CD14-positive monocyte (primary cell): ENCODE measurements at regions not wholly inside any gene's neighbourhood (a gene's known extent, or its start where the extent isn't known, plus 50 kb on each side); places are given as distances from the start of the nearest gene placed in this dataset.

ENCODE experiments used
- DNase-seq, 3 donors: peaks; one replicate each; pipeline ENCODE4 v3.0.0-alpha.2; 2011 to 2022
- H2AFZ ChIP-seq: 2 replicates; pipeline ENCODE4 v1.6.0; 2012; ENCODE audit warnings: mild to moderate bottlenecking, low read depth, low read length, inconsistent platforms; ENCODE audit not compliant: insufficient read depth, poor library complexity, severe bottlenecking
- H3K27ac ChIP-seq, 2 donors: 1 replicate in 1 of 2; 2 replicates in 1 of 2; pipeline ENCODE4 v1.5.1; 2012 to 2013; ENCODE audit warnings: low read length in 2 of 2, control low read depth in 1 of 2, inconsistent platforms in 1 of 2, low read depth in 1 of 2, mild to moderate bottlenecking in 1 of 2
- H3K27me3 ChIP-seq, 2 donors: one replicate each; pipeline versions ENCODE4 v1.6.0 to v1.6.1; 2011 to 2013; ENCODE audit warnings: low read length in 2 of 2; ENCODE audit not compliant: control insufficient read depth in 2 of 2, insufficient read depth in 2 of 2
- H3K36me3 ChIP-seq, 2 donors: replicated peaks in 1 of 2; 1 replicate in 1 of 2; 2 replicates in 1 of 2; pipeline versions ENCODE4 v1.5.1 to v1.6.1; 2012 to 2013; ENCODE audit warnings: low read length in 2 of 2, control low read depth in 1 of 2, inconsistent platforms in 1 of 2, mild to moderate bottlenecking in 1 of 2; ENCODE audit not compliant: insufficient read depth in 2 of 2, control insufficient read depth in 1 of 2
- H3K4me1 ChIP-seq, 2 donors: 1 replicate in 1 of 2; 2 replicates in 1 of 2; pipeline versions ENCODE4 v1.5.1 to v1.6.1; 2012 to 2013; ENCODE audit warnings: low read length in 2 of 2, control low read depth in 1 of 2, inconsistent platforms in 1 of 2, mild to moderate bottlenecking in 1 of 2, moderate library complexity in 1 of 2; ENCODE audit not compliant: insufficient read depth in 2 of 2, control insufficient read depth in 1 of 2
- H3K4me2 ChIP-seq: replicated peaks from 2 replicates; pipeline ENCODE3; 2012; ENCODE audit warnings: low read length, moderate library complexity, mild to moderate bottlenecking; ENCODE audit not compliant: poor library complexity, severe bottlenecking; ENCODE audit errors: extremely low read depth
- H3K4me3 ChIP-seq, 3 experiments: fragments of 200-600 bp in 1 of 3; sonication (generic) in 1 of 3; replicated peaks in 1 of 3; 1 replicate in 2 of 3; 2 replicates in 1 of 3; pipeline ENCODE4 v1.5.1; 2011 to 2013; ENCODE audit warnings: low read length in 3 of 3, mild to moderate bottlenecking in 3 of 3, control low read depth in 2 of 3, low read depth in 2 of 3, inconsistent platforms in 1 of 3, moderate library complexity in 1 of 3
- H3K79me2 ChIP-seq: 2 replicates; pipeline ENCODE4 v1.6.0; 2012; ENCODE audit warnings: mild to moderate bottlenecking, control low read depth, inconsistent platforms, low read length, moderate library complexity; ENCODE audit not compliant: insufficient read depth
- H3K9ac ChIP-seq: 2 replicates; pipeline ENCODE4 v1.6.0; 2017; ENCODE audit warnings: low read length, mild to moderate bottlenecking; ENCODE audit not compliant: insufficient read depth, poor library complexity, severe bottlenecking
- H3K9me3 ChIP-seq, 2 donors: replicated peaks in 1 of 2; 1 replicate in 1 of 2; 2 replicates in 1 of 2; pipeline versions ENCODE4 v1.5.1 to v1.6.1; 2012 to 2013; ENCODE audit warnings: low read length in 2 of 2, control low read depth in 1 of 2; ENCODE audit not compliant: control insufficient read depth in 1 of 2, insufficient read depth in 1 of 2
- H4K20me1 ChIP-seq: 2 replicates; pipeline ENCODE4 v1.6.0; 2012; ENCODE audit warnings: mild to moderate bottlenecking, low read length, control low read depth, moderate library complexity; ENCODE audit not compliant: insufficient read depth
- H3K27ac Mint-ChIP-seq, 7 donors: one replicate each; pipeline ENCODE4 v1.8.0; 2020; ENCODE audit warnings: mild to moderate bottlenecking in 7 of 7, mixed read lengths in 7 of 7, moderate library complexity in 6 of 7, inconsistent platforms in 2 of 7
- H3K27me3 Mint-ChIP-seq, 3 donors: one replicate each; pipeline ENCODE4 v1.8.0; 2021 to 2022; ENCODE audit warnings: low read depth in 3 of 3, mild to moderate bottlenecking in 3 of 3, mixed read lengths in 3 of 3, moderate library complexity in 3 of 3, inconsistent platforms in 1 of 3
- H3K36me3 Mint-ChIP-seq, 2 donors: one replicate each; pipeline ENCODE4 v1.8.0; 2020; ENCODE audit warnings: mixed read lengths in 2 of 2, inconsistent platforms in 1 of 2, mild to moderate bottlenecking in 1 of 2
- H3K4me1 Mint-ChIP-seq: one replicate; pipeline ENCODE4 v1.8.0; 2020; ENCODE audit warnings: mild to moderate bottlenecking, mixed read lengths
- H3K4me3 Mint-ChIP-seq, 2 donors: one replicate each; pipeline ENCODE4 v1.8.0; 2020; ENCODE audit warnings: mild to moderate bottlenecking in 2 of 2, mixed read lengths in 2 of 2, moderate library complexity in 1 of 2
- H3K9me3 Mint-ChIP-seq, 7 donors: one replicate each; pipeline ENCODE4 v1.8.0; 2020 to 2022; ENCODE audit warnings: mixed read lengths in 7 of 7, mild to moderate bottlenecking in 6 of 7, moderate library complexity in 6 of 7, inconsistent platforms in 2 of 7
- WGBS: methylation state at CpG from one replicate; pipeline ENCODE4 v1.1.5; 2013; ENCODE audit warnings: missing lambda C conversion rate; ENCODE audit not compliant: insufficient coverage; 5-methylcytosine and 5-hydroxymethylcytosine counted together
- intact Hi-C, 2 donors: fragments of 100-400 bp; cut with micrococcal nuclease; formaldehyde crosslinking; loops; one replicate each; pipeline versions ENCODE4 v1.15.0 to v1.15.1; 2023
- TF ChIP-seq, protein P1 (sequence below): fragments of 200-600 bp; IDR thresholded peaks from one replicate; pipeline ENCODE4 v1.8.0; 2022; ENCODE audit warnings: antibody characterized with exemption, mild to moderate bottlenecking

DNA sequence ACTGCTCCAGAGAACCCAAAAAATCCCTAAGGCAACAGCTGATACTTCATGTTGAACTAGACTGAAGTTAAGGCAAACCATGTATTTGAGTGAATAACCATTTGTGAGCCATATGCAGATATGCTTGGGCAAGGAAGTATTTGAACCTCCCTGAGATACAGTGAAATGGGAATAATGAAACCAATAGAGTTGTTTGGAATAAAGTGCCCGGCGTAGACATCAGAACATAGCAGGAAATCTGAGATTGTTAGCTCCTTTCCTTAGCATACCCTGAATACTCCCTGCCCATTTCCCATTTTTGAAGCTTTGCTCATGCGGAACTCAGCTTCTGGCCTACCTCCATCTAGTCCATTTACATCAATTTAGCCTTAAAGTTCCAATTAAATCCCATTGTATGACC is 611.9 kb downstream of the EFNA5 start:
- Mint-ChIP-seq H3K27me3 (peaks cover 0 to 2% (median 0%) of the 10 kb centered on the region in 3 donors), H3K27ac (no peak overlapping the region), H3K9me3 (peaks cover 0 to 3% (median 2%) of the 10 kb centered on the region in 7 donors), H3K36me3 (no peaks in the 10 kb centered on the region), H3K4me1 (no peaks in the 10 kb centered on the region), H3K4me3 (no peak overlapping the region)
- Histone ChIP-seq H3K36me3 (no peaks in the 10 kb centered on the region), H3K27ac (no peak overlapping the region), H3K4me2 (no peak overlapping the region), H2AFZ (no peak overlapping the region), H3K9ac (no peak overlapping the region), H4K20me1 (no peaks in the 10 kb centered on the region), H3K4me1 (no peaks in the 10 kb centered on the region), H3K27me3 (no peaks in the 10 kb centered on the region), H3K79me2 (no peaks in the 10 kb centered on the region), H3K9me3 (no peaks in the 10 kb centered on the region), H3K4me3 (no peak overlapping the region)
- intact Hi-C loops: no loop called here
- TF ChIP-seq, protein P1, sequence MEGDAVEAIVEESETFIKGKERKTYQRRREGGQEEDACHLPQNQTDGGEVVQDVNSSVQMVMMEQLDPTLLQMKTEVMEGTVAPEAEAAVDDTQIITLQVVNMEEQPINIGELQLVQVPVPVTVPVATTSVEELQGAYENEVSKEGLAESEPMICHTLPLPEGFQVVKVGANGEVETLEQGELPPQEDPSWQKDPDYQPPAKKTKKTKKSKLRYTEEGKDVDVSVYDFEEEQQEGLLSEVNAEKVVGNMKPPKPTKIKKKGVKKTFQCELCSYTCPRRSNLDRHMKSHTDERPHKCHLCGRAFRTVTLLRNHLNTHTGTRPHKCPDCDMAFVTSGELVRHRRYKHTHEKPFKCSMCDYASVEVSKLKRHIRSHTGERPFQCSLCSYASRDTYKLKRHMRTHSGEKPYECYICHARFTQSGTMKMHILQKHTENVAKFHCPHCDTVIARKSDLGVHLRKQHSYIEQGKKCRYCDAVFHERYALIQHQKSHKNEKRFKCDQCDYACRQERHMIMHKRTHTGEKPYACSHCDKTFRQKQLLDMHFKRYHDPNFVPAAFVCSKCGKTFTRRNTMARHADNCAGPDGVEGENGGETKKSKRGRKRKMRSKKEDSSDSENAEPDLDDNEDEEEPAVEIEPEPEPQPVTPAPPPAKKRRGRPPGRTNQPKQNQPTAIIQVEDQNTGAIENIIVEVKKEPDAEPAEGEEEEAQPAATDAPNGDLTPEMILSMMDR: no peak
- DNase-seq: no peak
- 75% methylated on average over 1 of the region's 3 CpGs for WGBS

DNA sequence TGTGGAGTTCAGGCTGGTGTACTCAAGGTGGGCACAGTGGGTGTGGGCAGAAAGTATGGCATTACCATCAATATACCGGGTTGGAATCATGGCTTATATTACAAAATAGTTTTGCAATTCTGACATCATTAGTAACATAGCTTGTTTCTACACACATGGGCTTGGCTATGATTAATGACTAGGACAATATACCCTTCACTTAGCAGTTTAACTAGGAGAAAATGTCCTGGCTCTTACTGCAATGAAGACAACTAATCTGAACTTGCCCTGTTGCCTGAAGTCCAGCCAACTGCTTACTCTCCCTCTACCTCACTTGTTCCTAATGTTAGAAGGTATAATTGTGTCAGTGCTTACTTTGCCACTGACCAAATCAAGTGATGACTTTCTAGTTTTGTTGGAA is 612.5 kb downstream of the EFNA5 start:
- Histone ChIP-seq H3K4me1 (no peaks in the 10 kb centered on the region), H3K4me3 (no peak overlapping the region), H4K20me1 (no peaks in the 10 kb centered on the region), H3K27ac (no peak overlapping the region), H2AFZ (no peak overlapping the region), H3K36me3 (no peaks in the 10 kb centered on the region), H3K4me2 (no peak overlapping the region), H3K9me3 (no peaks in the 10 kb centered on the region), H3K27me3 (no peaks in the 10 kb centered on the region), H3K79me2 (no peaks in the 10 kb centered on the region), H3K9ac (no peak overlapping the region)
- whole genome bisulfite sequencing: no CpG with 5 or more reads among the region's 1 CpG
- intact Hi-C loops: no loop called here
- no peak overlapping the region for H3K27ac Mint-ChIP-seq
- no peaks in the 10 kb centered on the region for H3K36me3 Mint-ChIP-seq
- H3K9me3 Mint-ChIP-seq: peaks cover 0 to 3% (median 2%) of the 10 kb centered on the region in 7 donors
- TF ChIP-seq, protein P1: no peak
- H3K27me3 Mint-ChIP-seq: peaks cover 0 to 2% (median 0%) of the 10 kb centered on the region in 3 donors
- no peak overlapping the region for H3K4me3 Mint-ChIP-seq
- no peak for DNase-seq
- H3K4me1 Mint-ChIP-seq: no peaks in the 10 kb centered on the region
